Gastroesophageal sphincter (tissue), 4 donors: ENCODE measurements at regions not wholly inside any gene's neighbourhood (a gene's known extent, or its start where the extent isn't known, plus 50 kb on each side); places are given as distances from the start of the nearest gene placed in this dataset.

Experiments used
- ATAC-seq: fragments of 150-250 bp; one replicate; pipeline ENCODE4 v1.9.1; 2016; ENCODE audit warnings: mild to moderate bottlenecking, moderate library complexity
- H3K27ac ChIP-seq, 4 donors: fragments of 200-600 bp; sonication (generic) in 3 of 4; 1 replicate in 3 of 4; 2 replicates in 1 of 4; pipeline ENCODE4 v1.5.1; 2016 to 2019
- H3K27me3 ChIP-seq: fragments of 200-600 bp; sonication (generic); one replicate; pipeline ENCODE4 v1.5.1; 2019
- H3K36me3 ChIP-seq, 2 donors: fragments of 200-600 bp; sonication (generic); one replicate each; pipeline ENCODE4 v1.5.1; 2019; ENCODE audit warnings: control low read depth in 1 of 2
- H3K4me1 ChIP-seq, 3 donors: fragments of 200-600 bp; sonication (generic); 1 replicate in 2 of 3; 2 replicates in 1 of 3; pipeline ENCODE4 v1.5.1; 2016 to 2019; ENCODE audit warnings: control low read depth in 2 of 3
- H3K4me3 ChIP-seq, 2 donors: fragments of 200-600 bp; sonication (generic); one replicate each; pipeline ENCODE4 v1.5.1; 2019; ENCODE audit warnings: mild to moderate bottlenecking in 1 of 2, moderate library complexity in 1 of 2
- H3K9me3 ChIP-seq, 3 donors: fragments of 200-600 bp; sonication (generic); one replicate each; pipeline ENCODE4 v1.5.1; 2017 to 2019; ENCODE audit warnings: control low read depth in 2 of 3
- CTCF ChIP-seq, 4 experiments: fragments of 200-600 bp in 2 of 4; fragments of 450-650 bp in 2 of 4; sonication (generic) in 1 of 4; IDR thresholded peaks; one replicate each; pipeline ENCODE4 v1.5.1; 2017 to 2019; ENCODE audit warnings: antibody characterized with exemption in 4 of 4, mild to moderate bottlenecking in 2 of 4, moderate library complexity in 2 of 4
- EP300 ChIP-seq: sonication (generic); formaldehyde crosslinking; IDR thresholded peaks from one replicate; pipeline ENCODE4 v1.6.1; 2017; ENCODE audit warnings: antibody characterized with exemption, mild to moderate bottlenecking
- POLR2A ChIP-seq, 2 donors: fragments of 450-650 bp; IDR thresholded peaks; one replicate each; pipeline ENCODE4 v1.6.1; 2017; ENCODE audit warnings: antibody characterized with exemption in 2 of 2, mild to moderate bottlenecking in 2 of 2, moderate library complexity in 1 of 2
- POLR2AphosphoS5 ChIP-seq: sonication (generic); formaldehyde crosslinking; IDR thresholded peaks from one replicate; pipeline ENCODE4 v1.6.1; 2017; ENCODE audit warnings: antibody characterized with exemption
- WGBS, 2 donors: methylation state at CpG; one replicate each; pipeline ENCODE4 v1.1.5; 2018; ENCODE audit warnings: low coverage in 1 of 2; 5-methylcytosine and 5-hydroxymethylcytosine counted together

DNA sequence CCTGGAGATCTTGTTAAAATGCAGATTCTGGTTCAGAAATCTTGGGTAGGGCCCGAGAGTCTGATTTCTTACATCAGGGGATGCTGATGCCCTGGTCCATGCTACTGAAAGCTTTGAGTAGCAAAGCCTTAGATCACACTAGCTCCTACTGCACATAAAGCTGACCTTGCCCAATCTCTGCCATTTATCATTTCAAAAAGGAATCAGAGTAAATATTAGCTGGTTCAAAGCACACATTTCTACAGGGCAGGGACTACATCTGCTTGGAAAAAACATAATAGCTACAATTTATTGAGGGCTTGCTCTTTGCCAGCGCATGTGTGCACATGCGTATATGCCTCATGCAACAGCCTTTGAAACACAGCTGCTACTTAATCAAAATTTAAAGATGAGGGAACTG lies 440.4 kb upstream of the ARID1B start:
- Histone ChIP-seq H3K9me3 (peaks cover 0 to 13% (median 0%) of the 10 kb centered on the region in 3 donors), H3K27ac (no peak overlapping the region), H3K4me3 (no peak overlapping the region), H3K27me3 (peaks cover 7% of the 10 kb centered on the region), H3K36me3 (no peaks in the 10 kb centered on the region), H3K4me1 (no peaks in the 10 kb centered on the region)
- WGBS, 2 donors: 87 to 94% methylated on average over 2 to 3 of the region's 3 CpGs
- ATAC-seq: no peak
- no peak for TF ChIP-seq CTCF (IDR thresholded peaks at IDR 0.05)

DNA sequence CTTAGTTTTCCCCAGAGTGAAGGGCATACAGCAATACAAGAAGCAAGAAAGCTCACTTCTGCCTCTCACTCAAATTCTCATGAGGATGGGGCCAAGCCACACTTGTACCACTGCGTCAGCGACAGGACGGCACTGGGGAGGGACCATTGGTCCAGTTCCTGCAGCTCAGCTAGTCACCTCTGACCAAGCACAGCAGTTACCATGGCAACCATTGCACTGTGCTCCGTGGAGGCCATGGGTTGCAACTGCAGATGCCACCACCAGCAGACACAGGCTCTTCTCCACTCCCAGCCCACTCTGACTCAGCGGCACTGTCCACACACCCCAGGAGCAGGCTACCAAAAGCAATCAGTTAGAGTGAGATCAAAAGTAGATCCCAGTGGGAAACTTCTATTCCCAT lies 441.1 kb upstream of the ARID1B start:
- Histone ChIP-seq H3K9me3 (peaks cover 0 to 13% (median 0%) of the 10 kb centered on the region in 3 donors), H3K36me3 (no peaks in the 10 kb centered on the region), H3K4me3 (no peak overlapping the region), H3K4me1 (no peaks in the 10 kb centered on the region), H3K27me3 (peaks cover 7% of the 10 kb centered on the region), H3K27ac (no peak overlapping the region)
- no peak for ATAC-seq
- no CpG with 5 or more reads among the region's 5 CpGs for WGBS, 2 donors
- TF ChIP-seq EP300 (no peak), POLR2A (IDR thresholded peaks at IDR 0.05) (no peak)

- Histone ChIP-seq H3K4me1 (no peaks in the 10 kb centered on the region), H3K4me3 (no peak overlapping the region), H3K27me3 (peaks cover 2% of the 10 kb centered on the region), H3K9me3 (peaks cover 0 to 13% (median 0%) of the 10 kb centered on the region in 3 donors), H3K27ac (no peak overlapping the region), H3K36me3 (no peaks in the 10 kb centered on the region)
- ATAC-seq: no peak
- no peak for TF ChIP-seq POLR2AphosphoS5
- no peak for TF ChIP-seq EP300
- no peak for TF ChIP-seq CTCF (IDR thresholded peaks at IDR 0.05)
Observed at GRCh38 chr6:156334966-156335365, 442.2 kb upstream of the ARID1B start.

- H3K27ac ChIP-seq: no peak overlapping the region
- no peaks in the 10 kb centered on the region for H3K27me3 ChIP-seq
- H3K9me3 ChIP-seq: peaks cover 0 to 5% (median 0%) of the 10 kb centered on the region in 3 donors
- 65 to 80% methylated on average over 2 of the region's 2 CpGs for WGBS, 2 donors
- H3K36me3 ChIP-seq: no peaks in the 10 kb centered on the region
- H3K4me3 ChIP-seq: no peak overlapping the region
- H3K4me1 ChIP-seq: no peaks in the 10 kb centered on the region
- no peak for ATAC-seq
- no peak for TF ChIP-seq POLR2AphosphoS5
- no peak for TF ChIP-seq CTCF (IDR thresholded peaks at IDR 0.05)
- TF ChIP-seq POLR2A (IDR thresholded peaks at IDR 0.05): no peak
- no peak for TF ChIP-seq EP300
Observed at GRCh38 chr6:156319707-156320106, 457.5 kb upstream of the ARID1B start.

DNA sequence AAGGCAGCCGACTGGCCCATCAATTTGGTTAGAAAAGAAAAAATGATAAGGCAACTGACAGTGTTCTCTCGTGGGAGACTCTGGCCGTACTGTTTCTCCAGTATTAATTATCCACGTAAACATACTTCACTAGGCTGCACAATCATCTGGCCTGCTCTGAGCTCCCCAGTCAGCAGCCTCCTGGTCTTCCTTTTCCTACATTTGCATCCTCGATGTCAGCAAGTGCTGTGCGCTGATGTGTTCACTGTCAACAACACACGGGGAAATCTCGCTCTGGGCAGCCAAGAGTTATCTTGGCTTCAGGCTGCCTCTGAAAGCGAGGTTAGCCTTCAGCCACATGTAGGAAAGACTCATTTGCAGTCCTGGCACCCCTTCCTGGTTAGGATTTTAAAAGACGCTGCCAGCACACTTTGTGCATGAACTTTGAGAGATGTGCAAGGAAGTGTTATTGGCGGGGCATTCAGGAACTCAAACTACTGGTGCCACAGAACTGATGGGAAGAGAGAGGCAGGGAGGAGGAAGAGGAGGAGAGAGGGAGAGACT lies 460.5 kb upstream of the ARID1B start:
- no peaks in the 10 kb centered on the region for H3K4me1 ChIP-seq
- 62 to 75% methylated on average over 9 of the region's 11 CpGs for WGBS, 2 donors
- TF ChIP-seq POLR2AphosphoS5 (no peak), CTCF (IDR thresholded peaks at IDR 0.05) (no peak)
- no peak overlapping the region for H3K4me3 ChIP-seq
- H3K36me3 ChIP-seq: no peaks in the 10 kb centered on the region
- no peak for ATAC-seq
- no peaks in the 10 kb centered on the region for H3K9me3 ChIP-seq
- no peak overlapping the region for H3K27ac ChIP-seq
- H3K27me3 ChIP-seq: no peaks in the 10 kb centered on the region

DNA sequence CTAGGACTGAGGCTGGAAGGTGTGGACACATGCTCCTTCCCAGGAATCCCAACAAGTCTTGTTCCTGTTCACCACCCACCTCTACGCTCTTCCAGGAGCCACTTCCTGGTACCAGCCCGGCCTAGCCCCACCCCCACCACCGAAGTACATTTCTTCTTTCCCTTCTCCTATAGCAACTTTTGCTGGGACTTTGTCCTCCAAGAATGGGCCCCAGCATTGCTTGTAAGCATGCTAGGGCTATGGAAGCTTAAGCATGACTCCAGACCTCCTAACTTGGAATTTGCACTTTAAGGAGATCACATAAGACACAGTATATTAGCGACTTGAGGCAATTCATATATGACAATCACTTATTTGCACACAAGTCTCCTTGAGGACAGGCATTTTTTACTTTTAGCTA lies 462.0 kb upstream of the ARID1B start:
- TF ChIP-seq POLR2A (IDR thresholded peaks at IDR 0.05): no peak
- Histone ChIP-seq H3K27ac (no peak overlapping the region), H3K27me3 (no peaks in the 10 kb centered on the region), H3K9me3 (no peaks in the 10 kb centered on the region), H3K4me3 (no peak overlapping the region), H3K36me3 (no peaks in the 10 kb centered on the region), H3K4me1 (no peaks in the 10 kb centered on the region)
- ATAC-seq: no peak
- WGBS, 2 donors: 75 to 83% methylated on average over 1 to 4 of the region's 4 CpGs
